ENCODE measurements at regions not wholly inside any gene's neighbourhood (a gene's known extent, or its start where the extent isn't known, plus 50 kb on each side); places are given as distances from the start of the nearest gene placed in this dataset.

GRCh38 chr5:97388794-97389193 lies 205.7 kb upstream of the RIOK2 start:
- intact Hi-C loops (cut with DNase I; ENCODE audit: low total_unique reads), result no loop called here
- no peak for DNase-seq (ENCODE audit: low spot score in 2 of 2)
- TF ChIP-seq CTCF (IDR thresholded peaks at IDR 0.05) (no peak), POLR2A (IDR thresholded peaks at IDR 0.05) (no peak), POLR2AphosphoS5 (IDR thresholded peaks at IDR 0.05) (no peak)
- Histone ChIP-seq H3K36me3 (no peaks in the 10 kb centered on the region), H3K4me3 (no peak overlapping the region), H3K9me3 (no peaks in the 10 kb centered on the region), H3K4me1 (no peaks in the 10 kb centered on the region), H3K27ac (no peak overlapping the region), H3K27me3 (no peaks in the 10 kb centered on the region)

GRCh38 chr5:97400537-97400936 lies 217.5 kb upstream of the RIOK2 start:
- no peak for DNase-seq (ENCODE audit: low spot score in 2 of 2)
- intact Hi-C loops (cut with DNase I; ENCODE audit: low total_unique reads), result no loop called here
- no peaks in the 10 kb centered on the region for H3K36me3 ChIP-seq
- H3K4me1 ChIP-seq, result no peaks in the 10 kb centered on the region
- H3K9me3 ChIP-seq, result no peaks in the 10 kb centered on the region
- H3K27me3 ChIP-seq, result no peaks in the 10 kb centered on the region
- no peak overlapping the region for H3K27ac ChIP-seq
- no peak overlapping the region for H3K4me3 ChIP-seq
- TF ChIP-seq CTCF (IDR thresholded peaks at IDR 0.05), result no peak
- no peak for TF ChIP-seq POLR2A (IDR thresholded peaks at IDR 0.05)
- TF ChIP-seq POLR2AphosphoS5 (IDR thresholded peaks at IDR 0.05), result no peak

GRCh38 chr5:97405941-97406340 lies 222.9 kb upstream of the RIOK2 start:
- H3K4me1 ChIP-seq, result no peaks in the 10 kb centered on the region
- intact Hi-C loops (cut with DNase I; ENCODE audit: low total_unique reads), result no loop called here
- H3K4me3 ChIP-seq, result no peak overlapping the region
- DNase-seq (ENCODE audit: low spot score in 2 of 2), result no peak
- TF ChIP-seq POLR2A (IDR thresholded peaks at IDR 0.05), result no peak
- TF ChIP-seq CTCF (IDR thresholded peaks at IDR 0.05), result no peak
- no peak for TF ChIP-seq POLR2AphosphoS5 (IDR thresholded peaks at IDR 0.05)
- H3K27me3 ChIP-seq, result no peaks in the 10 kb centered on the region
- H3K9me3 ChIP-seq, result peaks cover 5 to 9% of the 10 kb centered on the region in 2 donors
- H3K36me3 ChIP-seq, result no peaks in the 10 kb centered on the region
- H3K27ac ChIP-seq, result no peak overlapping the region

- Histone ChIP-seq H3K4me3 (no peak overlapping the region), H3K9me3 (peaks cover 5 to 9% of the 10 kb centered on the region in 2 donors), H3K27me3 (no peaks in the 10 kb centered on the region), H3K36me3 (no peaks in the 10 kb centered on the region), H3K27ac (no peak overlapping the region), H3K4me1 (no peaks in the 10 kb centered on the region)
- TF ChIP-seq CTCF (IDR thresholded peaks at IDR 0.05) (no peak), POLR2A (IDR thresholded peaks at IDR 0.05) (no peak), POLR2AphosphoS5 (IDR thresholded peaks at IDR 0.05) (no peak)
- no peak for DNase-seq (ENCODE audit: low spot score in 2 of 2)
- intact Hi-C loops (cut with DNase I; ENCODE audit: low total_unique reads), result no loop called here
These were observed 224.1 kb upstream of the RIOK2 start for GRCh38 chr5:97406946-97407676.

GRCh38 chr5:97408331-97408730 lies 225.3 kb upstream of the RIOK2 start:
- no peak overlapping the region for H3K27ac ChIP-seq
- H3K4me3 ChIP-seq, result no peak overlapping the region
- no peak for DNase-seq (ENCODE audit: low spot score in 2 of 2)
- H3K27me3 ChIP-seq, result no peaks in the 10 kb centered on the region
- intact Hi-C loops (cut with DNase I; ENCODE audit: low total_unique reads), result no loop called here
- H3K9me3 ChIP-seq, result peaks cover 5 to 9% of the 10 kb centered on the region in 2 donors
- H3K4me1 ChIP-seq, result no peaks in the 10 kb centered on the region
- no peak for TF ChIP-seq CTCF (IDR thresholded peaks at IDR 0.05)
- TF ChIP-seq POLR2A (IDR thresholded peaks at IDR 0.05), result no peak
- TF ChIP-seq POLR2AphosphoS5 (IDR thresholded peaks at IDR 0.05), result no peak
- no peaks in the 10 kb centered on the region for H3K36me3 ChIP-seq
